Fibroblast of lung (primary cell): ENCODE measurements at regions not wholly inside any gene's neighbourhood (a gene's known extent, or its start where the extent isn't known, plus 50 kb on each side); places are given as distances from the start of the nearest gene placed in this dataset.

Experiments
- DNase-seq, 2 donors: peaks; one replicate each; pipeline versions ENCODE4 v3.0.0 to v3.0.0-alpha.2; 2010; ENCODE audit warnings: low read depth in 2 of 2
- H2AFZ ChIP-seq: 2 replicates; pipeline ENCODE4 v1.5.1; 2012; ENCODE audit warnings: low read length, control low read depth, inconsistent platforms
- H3K27ac ChIP-seq: 2 replicates; pipeline ENCODE4 v1.5.1; 2011; ENCODE audit warnings: low read length, control low read depth; ENCODE audit not compliant: insufficient read depth
- H3K27me3 ChIP-seq: 2 replicates; pipeline ENCODE4 v1.5.1; 2011; ENCODE audit warnings: mild to moderate bottlenecking, low read length; ENCODE audit not compliant: control insufficient read depth, insufficient read depth
- H3K36me3 ChIP-seq: 2 replicates; pipeline ENCODE4 v1.5.1; 2011; ENCODE audit warnings: low read length; ENCODE audit not compliant: control insufficient read depth, insufficient read depth
- H3K4me1 ChIP-seq: 2 replicates; pipeline ENCODE4 v1.5.1; 2011; ENCODE audit warnings: low read length; ENCODE audit not compliant: control insufficient read depth, insufficient read depth; ENCODE audit errors: extremely low read depth
- H3K4me2 ChIP-seq: 2 replicates; pipeline ENCODE4 v1.5.1; 2011; ENCODE audit warnings: low read length, control low read depth; ENCODE audit not compliant: insufficient read depth; ENCODE audit errors: extremely low read depth
- H3K4me3 ChIP-seq, 4 experiments: fragments of 200-600 bp in 1 of 4; sonication (generic) in 1 of 4; replicated peaks in 1 of 4; 2 replicates each; pipeline ENCODE4 v1.5.1; 2011 to 2016; ENCODE audit warnings: low read length in 4 of 4, low read depth in 3 of 4, mild to moderate bottlenecking in 3 of 4, control low read depth in 2 of 4, inconsistent platforms in 1 of 4, mixed read lengths in 1 of 4; ENCODE audit not compliant: insufficient read depth in 1 of 4; ENCODE audit errors: control extremely low read depth in 1 of 4
- H3K79me2 ChIP-seq: 2 replicates; pipeline ENCODE4 v1.5.1; 2012; ENCODE audit warnings: mild to moderate bottlenecking, low read length, inconsistent platforms; ENCODE audit not compliant: control insufficient read depth, insufficient read depth
- H3K9ac ChIP-seq: 2 replicates; pipeline ENCODE4 v1.5.1; 2011; ENCODE audit warnings: mild to moderate bottlenecking, low read length, control low read depth; ENCODE audit not compliant: insufficient read depth
- H3K9me3 ChIP-seq: 2 replicates; pipeline ENCODE4 v1.5.1; 2012; ENCODE audit warnings: low read depth, low read length; ENCODE audit not compliant: control insufficient read depth, insufficient read depth
- H4K20me1 ChIP-seq: 2 replicates; pipeline ENCODE4 v1.5.1; 2011; ENCODE audit warnings: low read length; ENCODE audit not compliant: control insufficient read depth, insufficient read depth; ENCODE audit errors: extremely low read depth
- EZH2 ChIP-seq: IDR thresholded peaks from 2 replicates; pipeline ENCODE4 v1.5.1; 2012; ENCODE audit warnings: low read length, control low read depth, mild to moderate bottlenecking; ENCODE audit errors: missing control alignments
- TF ChIP-seq, protein P1 (sequence below), 2 donors: IDR thresholded peaks in 1 of 2; conservative IDR thresholded peaks in 1 of 2; 1 replicate in 1 of 2; 2 replicates in 1 of 2; pipeline ENCODE4 v1.5.1; 2011 to 2012; ENCODE audit warnings: low read length in 2 of 2, control low read depth in 1 of 2, inconsistent platforms in 1 of 2, low read depth in 1 of 2, mild to moderate bottlenecking in 1 of 2

DNA sequence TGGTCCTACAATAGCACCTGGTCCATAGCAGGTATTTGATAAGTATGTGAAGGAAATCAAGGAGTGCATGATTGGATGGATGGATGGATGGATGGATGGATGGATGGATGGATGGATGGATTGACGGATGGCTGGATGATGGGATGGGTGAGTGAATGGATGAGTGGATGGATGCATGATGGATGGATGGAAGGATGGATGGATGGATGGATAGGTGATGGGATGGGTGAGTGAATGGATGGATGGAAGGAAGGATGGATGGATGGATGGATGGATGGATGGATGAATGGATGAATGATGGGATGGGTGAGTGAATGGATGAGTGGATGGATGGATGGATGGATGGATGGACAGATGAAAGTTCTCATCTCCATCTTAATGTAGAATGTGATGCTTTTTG, 231.0 kb upstream of the PPP2R2D start:
- no peak overlapping the region for H3K4me3 ChIP-seq
- H3K27me3 ChIP-seq: no peaks in the 10 kb centered on the region
- no peak overlapping the region for H3K9ac ChIP-seq
- H3K4me1 ChIP-seq: no peaks in the 10 kb centered on the region
- H3K79me2 ChIP-seq: no peaks in the 10 kb centered on the region
- no peaks in the 10 kb centered on the region for H3K36me3 ChIP-seq
- H4K20me1 ChIP-seq: no peaks in the 10 kb centered on the region
- no peak overlapping the region for H2AFZ ChIP-seq
- no peak overlapping the region for H3K4me2 ChIP-seq
- H3K9me3 ChIP-seq: no peaks in the 10 kb centered on the region
- no peak for DNase-seq
- TF ChIP-seq EZH2: no peak
- TF ChIP-seq, protein P1, sequence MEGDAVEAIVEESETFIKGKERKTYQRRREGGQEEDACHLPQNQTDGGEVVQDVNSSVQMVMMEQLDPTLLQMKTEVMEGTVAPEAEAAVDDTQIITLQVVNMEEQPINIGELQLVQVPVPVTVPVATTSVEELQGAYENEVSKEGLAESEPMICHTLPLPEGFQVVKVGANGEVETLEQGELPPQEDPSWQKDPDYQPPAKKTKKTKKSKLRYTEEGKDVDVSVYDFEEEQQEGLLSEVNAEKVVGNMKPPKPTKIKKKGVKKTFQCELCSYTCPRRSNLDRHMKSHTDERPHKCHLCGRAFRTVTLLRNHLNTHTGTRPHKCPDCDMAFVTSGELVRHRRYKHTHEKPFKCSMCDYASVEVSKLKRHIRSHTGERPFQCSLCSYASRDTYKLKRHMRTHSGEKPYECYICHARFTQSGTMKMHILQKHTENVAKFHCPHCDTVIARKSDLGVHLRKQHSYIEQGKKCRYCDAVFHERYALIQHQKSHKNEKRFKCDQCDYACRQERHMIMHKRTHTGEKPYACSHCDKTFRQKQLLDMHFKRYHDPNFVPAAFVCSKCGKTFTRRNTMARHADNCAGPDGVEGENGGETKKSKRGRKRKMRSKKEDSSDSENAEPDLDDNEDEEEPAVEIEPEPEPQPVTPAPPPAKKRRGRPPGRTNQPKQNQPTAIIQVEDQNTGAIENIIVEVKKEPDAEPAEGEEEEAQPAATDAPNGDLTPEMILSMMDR (conservative IDR thresholded peaks at IDR 0.05 in 1 of 2, IDR thresholded peaks at IDR 0.05 in 1 of 2; ENCODE audit: low read depth in 1 of 2, low read length in 2 of 2): no peak
- no peak overlapping the region for H3K27ac ChIP-seq

DNA sequence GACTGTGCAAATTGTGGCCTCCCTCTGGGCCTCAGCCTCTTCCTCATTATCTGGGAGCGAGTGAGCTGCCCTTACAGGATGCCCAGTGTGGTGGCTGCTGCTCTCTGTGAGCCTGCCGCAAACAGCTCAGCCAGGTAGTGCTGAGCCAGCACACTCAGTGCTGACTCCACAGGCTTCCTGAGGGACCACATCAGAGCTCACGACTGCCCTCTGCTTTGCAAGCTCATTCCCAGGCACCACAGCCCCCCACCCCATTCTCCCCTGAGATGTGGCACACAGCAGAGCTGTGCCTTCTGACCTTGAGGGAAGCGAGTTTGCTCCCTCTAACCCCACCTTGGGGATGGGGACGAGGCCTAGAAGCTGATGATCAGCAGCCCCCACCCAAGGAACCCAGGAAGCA, 230.5 kb upstream of the PPP2R2D start:
- Histone ChIP-seq H4K20me1 (no peaks in the 10 kb centered on the region), H3K9me3 (no peaks in the 10 kb centered on the region), H3K79me2 (no peaks in the 10 kb centered on the region), H2AFZ (no peak overlapping the region), H3K27me3 (no peaks in the 10 kb centered on the region), H3K4me2 (no peak overlapping the region), H3K4me3 (no peak overlapping the region), H3K27ac (no peak overlapping the region), H3K9ac (no peak overlapping the region), H3K4me1 (no peaks in the 10 kb centered on the region), H3K36me3 (no peaks in the 10 kb centered on the region)
- TF ChIP-seq EZH2: no peak
- TF ChIP-seq, protein P1 (conservative IDR thresholded peaks at IDR 0.05 in 1 of 2, IDR thresholded peaks at IDR 0.05 in 1 of 2; ENCODE audit: low read depth in 1 of 2, low read length in 2 of 2): no peak
- DNase-seq: no peak

DNA sequence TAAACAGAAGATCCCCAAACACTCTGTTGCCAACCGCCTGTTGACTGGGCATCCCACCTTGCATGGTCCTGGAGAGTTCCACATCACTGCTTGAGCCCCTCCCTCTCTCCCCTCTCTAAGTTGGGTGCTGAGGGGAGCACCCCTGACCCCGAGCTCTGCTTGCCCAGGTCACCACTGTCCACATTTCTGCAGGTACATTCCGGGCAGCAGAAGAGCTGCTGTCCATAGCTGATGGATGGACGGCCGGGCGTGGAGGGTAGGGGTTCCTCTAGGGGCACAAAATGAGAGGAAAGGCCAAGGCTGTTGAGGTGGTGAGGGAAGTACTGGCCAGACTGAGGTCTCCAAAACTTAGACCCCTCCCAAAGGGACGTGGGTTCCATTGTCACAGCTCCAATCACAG, 227.4 kb upstream of the PPP2R2D start:
- H2AFZ ChIP-seq: no peak overlapping the region
- H3K9ac ChIP-seq: no peak overlapping the region
- no peaks in the 10 kb centered on the region for H3K4me1 ChIP-seq
- no peaks in the 10 kb centered on the region for H3K9me3 ChIP-seq
- no peak for DNase-seq
- H4K20me1 ChIP-seq: no peaks in the 10 kb centered on the region
- H3K79me2 ChIP-seq: no peaks in the 10 kb centered on the region
- H3K27ac ChIP-seq: no peak overlapping the region
- H3K27me3 ChIP-seq: no peaks in the 10 kb centered on the region
- H3K4me3 ChIP-seq: no peak overlapping the region
- TF ChIP-seq, protein P1 (conservative IDR thresholded peaks at IDR 0.05 in 1 of 2, IDR thresholded peaks at IDR 0.05 in 1 of 2; ENCODE audit: low read depth in 1 of 2, low read length in 2 of 2): no peak
- no peak for TF ChIP-seq EZH2
- H3K4me2 ChIP-seq: no peak overlapping the region
- no peaks in the 10 kb centered on the region for H3K36me3 ChIP-seq
